Endothelial cell of umbilical vein (primary cell): ENCODE measurements at regions not wholly inside any gene's neighbourhood (a gene's known extent, or its start where the extent isn't known, plus 50 kb on each side); places are given as distances from the start of the nearest gene placed in this dataset.

ENCODE experiments used
- EZH2 ChIP-seq: IDR thresholded peaks from 2 replicates; pipeline ENCODE4 v1.6.1; 2012; ENCODE audit warnings: borderline replicate concordance, low read depth, mild to moderate bottlenecking, moderate library complexity, low read length, inconsistent platforms; ENCODE audit not compliant: severe bottlenecking
- MYC ChIP-seq: IDR thresholded peaks from one replicate; pipeline ENCODE4 v1.6.1; 2011; ENCODE audit warnings: mild to moderate bottlenecking, low read depth, low read length
- POLR2A ChIP-seq: IDR thresholded peaks from 2 replicates; pipeline ENCODE4 v1.6.1; 2012; ENCODE audit warnings: low read depth, mild to moderate bottlenecking, control low read depth, low read length
- POLR2AphosphoS5 ChIP-seq: IDR thresholded peaks from 2 replicates; pipeline ENCODE4 v1.6.1; 2012; ENCODE audit warnings: low read depth, mild to moderate bottlenecking, control low read depth, low read length, moderate library complexity; ENCODE audit not compliant: insufficient read depth
- TF ChIP-seq, protein P1 (sequence below), 2 donors: IDR thresholded peaks; 1 replicate in 1 of 2; 2 replicates in 1 of 2; pipeline ENCODE4 v1.5.1; 2011; ENCODE audit warnings: low read length in 2 of 2, mild to moderate bottlenecking in 2 of 2, moderate library complexity in 2 of 2, control low read depth in 1 of 2, inconsistent platforms in 1 of 2, low read depth in 1 of 2; ENCODE audit not compliant: insufficient read depth in 1 of 2; ENCODE audit errors: extremely low read depth in 1 of 2

DNA sequence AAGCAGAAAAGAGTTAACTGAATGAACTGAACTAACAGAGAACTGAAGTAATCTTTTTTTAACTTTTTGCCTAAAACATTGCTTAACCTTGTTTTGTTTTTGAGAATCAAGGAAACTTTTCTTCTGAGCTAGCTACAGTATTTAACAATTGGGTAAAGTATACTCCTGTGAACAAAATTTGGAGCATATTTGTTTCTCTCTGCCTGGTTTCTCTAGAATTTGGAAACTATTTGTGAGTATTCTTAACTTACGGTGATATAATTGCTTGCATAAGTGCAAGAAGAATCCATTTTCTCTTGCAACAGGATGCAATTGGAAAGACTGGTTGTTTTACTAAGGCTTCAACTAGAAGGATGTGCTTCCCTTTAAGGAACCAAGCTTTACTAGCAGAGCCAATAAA, 65.9 kb upstream of the FAM98A start:
- TF ChIP-seq, protein P1, sequence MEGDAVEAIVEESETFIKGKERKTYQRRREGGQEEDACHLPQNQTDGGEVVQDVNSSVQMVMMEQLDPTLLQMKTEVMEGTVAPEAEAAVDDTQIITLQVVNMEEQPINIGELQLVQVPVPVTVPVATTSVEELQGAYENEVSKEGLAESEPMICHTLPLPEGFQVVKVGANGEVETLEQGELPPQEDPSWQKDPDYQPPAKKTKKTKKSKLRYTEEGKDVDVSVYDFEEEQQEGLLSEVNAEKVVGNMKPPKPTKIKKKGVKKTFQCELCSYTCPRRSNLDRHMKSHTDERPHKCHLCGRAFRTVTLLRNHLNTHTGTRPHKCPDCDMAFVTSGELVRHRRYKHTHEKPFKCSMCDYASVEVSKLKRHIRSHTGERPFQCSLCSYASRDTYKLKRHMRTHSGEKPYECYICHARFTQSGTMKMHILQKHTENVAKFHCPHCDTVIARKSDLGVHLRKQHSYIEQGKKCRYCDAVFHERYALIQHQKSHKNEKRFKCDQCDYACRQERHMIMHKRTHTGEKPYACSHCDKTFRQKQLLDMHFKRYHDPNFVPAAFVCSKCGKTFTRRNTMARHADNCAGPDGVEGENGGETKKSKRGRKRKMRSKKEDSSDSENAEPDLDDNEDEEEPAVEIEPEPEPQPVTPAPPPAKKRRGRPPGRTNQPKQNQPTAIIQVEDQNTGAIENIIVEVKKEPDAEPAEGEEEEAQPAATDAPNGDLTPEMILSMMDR (IDR thresholded peaks at IDR 0.05; ENCODE audit: extremely low read depth in 1 of 2, insufficient read depth in 1 of 2, low read depth in 1 of 2, low read length in 2 of 2), result no peak
- TF ChIP-seq EZH2 (no peak), POLR2AphosphoS5 (no peak), MYC (no peak), POLR2A (no peak)
